ENCODE measurements at regions not wholly inside any gene's neighbourhood (a gene's known extent, or its start where the extent isn't known, plus 50 kb on each side); places are given as distances from the start of the nearest gene placed in this dataset.

DNA sequence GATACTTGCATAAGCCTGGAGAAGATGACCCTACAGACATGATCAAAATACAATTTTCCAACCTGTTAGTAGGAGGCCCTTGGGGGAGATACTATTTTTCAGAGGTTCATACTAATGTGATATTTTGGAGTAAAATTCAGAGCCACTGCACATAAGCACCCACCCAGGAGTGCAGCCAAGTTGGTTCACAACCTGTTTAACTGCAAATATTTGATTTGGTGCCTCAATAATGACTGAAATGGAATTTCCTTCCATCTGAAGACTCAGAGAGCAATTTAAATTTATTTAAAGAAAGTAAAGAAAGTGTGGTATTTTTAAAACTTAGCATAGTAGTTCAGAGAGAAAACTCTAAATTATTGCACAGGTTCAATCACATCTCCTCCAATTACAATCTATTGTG, 77.5 kb upstream of the FBN2 start:
- ChIA-PET POLR2A (no interaction called here), CTCF (ENCODE audit: low intra/inter-chr PET ratio, low total read pairs) (no interaction called here)
- Histone ChIP-seq H3K27ac (ENCODE audit: extremely low read length, insufficient read depth, low read length) (no peak overlapping the region), H3K9me3 (ENCODE audit: low read length) (no peaks in the 10 kb centered on the region), H2AFZ (ENCODE audit: low read length) (no peak overlapping the region), H3K9ac (ENCODE audit: insufficient read depth, low read depth, low read length) (no peak overlapping the region), H4K20me1 (ENCODE audit: insufficient read depth, low read length) (no peaks in the 10 kb centered on the region), H3K4me3 (replicated peaks in 1 of 3; ENCODE audit: insufficient read depth in 1 of 3, low read depth in 2 of 3, low read length in 3 of 3) (no peak overlapping the region), H3K27me3 (ENCODE audit: control insufficient read depth in 1 of 2, insufficient read depth in 2 of 2, low read length in 2 of 2) (no peaks in the 10 kb centered on the region), H3K36me3 (replicated peaks in 1 of 2; ENCODE audit: control insufficient read depth in 1 of 2, insufficient read depth in 2 of 2, low read length in 2 of 2) (no peaks in the 10 kb centered on the region), H3K4me2 (ENCODE audit: low read depth, low read length) (no peak overlapping the region), H3K79me2 (ENCODE audit: insufficient read depth, low read length) (no peaks in the 10 kb centered on the region), H3K4me1 (ENCODE audit: insufficient read depth, low read length) (no peaks in the 10 kb centered on the region)
- DNase-seq (ENCODE audit: low spot score) (no peak), ATAC-seq (no peak), FAIRE-seq (no peak)
- no TSS peak for BruUV-seq (replicated peaks)
- intact Hi-C loops (cut with micrococcal nuclease; ENCODE audit: unreplicated experiment) (no loop called here), in situ Hi-C loops (cut with HindIII; ENCODE audit: extremely low pct_ligation_motif_present, low pct_unique_long_range_greater_than_20kb) (no loop called here)
- TF ChIP-seq LCORL (IDR thresholded peaks at IDR 0.05) = no peak
- TF ChIP-seq LCORL (CRISPR knock-in tag; IDR thresholded peaks at IDR 0.05) = no peak
- TF ChIP-seq ZNF777 (CRISPR knock-in tag; IDR thresholded peaks at IDR 0.05) = no peak
- TF ChIP-seq ZNF3 (CRISPR knock-in tag; IDR thresholded peaks at IDR 0.05) = no peak
- TF ChIP-seq NR3C1 (CRISPR knock-in tag; IDR thresholded peaks at IDR 0.05) = no peak
- no peak for TF ChIP-seq ZNF251 (CRISPR knock-in tag; IDR thresholded peaks at IDR 0.05)
- no peak for TF ChIP-seq FOSL2 (CRISPR knock-in tag; IDR thresholded peaks at IDR 0.05)
- TF ChIP-seq SNAI1 (CRISPR knock-in tag; IDR thresholded peaks at IDR 0.05; ENCODE audit: borderline replicate concordance) = no peak
- TF ChIP-seq, protein P1, sequence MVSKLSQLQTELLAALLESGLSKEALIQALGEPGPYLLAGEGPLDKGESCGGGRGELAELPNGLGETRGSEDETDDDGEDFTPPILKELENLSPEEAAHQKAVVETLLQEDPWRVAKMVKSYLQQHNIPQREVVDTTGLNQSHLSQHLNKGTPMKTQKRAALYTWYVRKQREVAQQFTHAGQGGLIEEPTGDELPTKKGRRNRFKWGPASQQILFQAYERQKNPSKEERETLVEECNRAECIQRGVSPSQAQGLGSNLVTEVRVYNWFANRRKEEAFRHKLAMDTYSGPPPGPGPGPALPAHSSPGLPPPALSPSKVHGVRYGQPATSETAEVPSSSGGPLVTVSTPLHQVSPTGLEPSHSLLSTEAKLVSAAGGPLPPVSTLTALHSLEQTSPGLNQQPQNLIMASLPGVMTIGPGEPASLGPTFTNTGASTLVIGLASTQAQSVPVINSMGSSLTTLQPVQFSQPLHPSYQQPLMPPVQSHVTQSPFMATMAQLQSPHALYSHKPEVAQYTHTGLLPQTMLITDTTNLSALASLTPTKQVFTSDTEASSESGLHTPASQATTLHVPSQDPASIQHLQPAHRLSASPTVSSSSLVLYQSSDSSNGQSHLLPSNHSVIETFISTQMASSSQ (IDR thresholded peaks at IDR 0.05; ENCODE audit: low read depth) = no peak
- TF ChIP-seq, protein P1 (CRISPR knock-in tag; IDR thresholded peaks at IDR 0.05; ENCODE audit: borderline replicate concordance) = no peak
- TF ChIP-seq ZNF782 (CRISPR knock-in tag; IDR thresholded peaks at IDR 0.05; ENCODE audit: borderline replicate concordance) = no peak
- TF ChIP-seq ETV6 (CRISPR knock-in tag; conservative IDR thresholded peaks at IDR 0.05) = no peak
- no peak for TF ChIP-seq ZNF550 (CRISPR knock-in tag; IDR thresholded peaks at IDR 0.05; ENCODE audit: borderline replicate concordance)
- no peak for TF ChIP-seq GPN1 (CRISPR knock-in tag; IDR thresholded peaks at IDR 0.05; ENCODE audit: borderline replicate concordance)
- TF ChIP-seq ZBTB21 (CRISPR knock-in tag; IDR thresholded peaks at IDR 0.05) = no peak
- TF ChIP-seq ZNF713 (CRISPR knock-in tag; IDR thresholded peaks at IDR 0.05) = no peak
- no peak for TF ChIP-seq ZNF564 (CRISPR knock-in tag; IDR thresholded peaks at IDR 0.05)
- TF ChIP-seq ZNF747 (CRISPR knock-in tag; IDR thresholded peaks at IDR 0.05; ENCODE audit: borderline replicate concordance) = no peak
- no peak for TF ChIP-seq ZNF558 (CRISPR knock-in tag; IDR thresholded peaks at IDR 0.05; ENCODE audit: borderline replicate concordance)
- TF ChIP-seq CREM (IDR thresholded peaks at IDR 0.05) = no peak
- TF ChIP-seq CREM (CRISPR knock-in tag; IDR thresholded peaks at IDR 0.05) = no peak
- TF ChIP-seq, protein P2, sequence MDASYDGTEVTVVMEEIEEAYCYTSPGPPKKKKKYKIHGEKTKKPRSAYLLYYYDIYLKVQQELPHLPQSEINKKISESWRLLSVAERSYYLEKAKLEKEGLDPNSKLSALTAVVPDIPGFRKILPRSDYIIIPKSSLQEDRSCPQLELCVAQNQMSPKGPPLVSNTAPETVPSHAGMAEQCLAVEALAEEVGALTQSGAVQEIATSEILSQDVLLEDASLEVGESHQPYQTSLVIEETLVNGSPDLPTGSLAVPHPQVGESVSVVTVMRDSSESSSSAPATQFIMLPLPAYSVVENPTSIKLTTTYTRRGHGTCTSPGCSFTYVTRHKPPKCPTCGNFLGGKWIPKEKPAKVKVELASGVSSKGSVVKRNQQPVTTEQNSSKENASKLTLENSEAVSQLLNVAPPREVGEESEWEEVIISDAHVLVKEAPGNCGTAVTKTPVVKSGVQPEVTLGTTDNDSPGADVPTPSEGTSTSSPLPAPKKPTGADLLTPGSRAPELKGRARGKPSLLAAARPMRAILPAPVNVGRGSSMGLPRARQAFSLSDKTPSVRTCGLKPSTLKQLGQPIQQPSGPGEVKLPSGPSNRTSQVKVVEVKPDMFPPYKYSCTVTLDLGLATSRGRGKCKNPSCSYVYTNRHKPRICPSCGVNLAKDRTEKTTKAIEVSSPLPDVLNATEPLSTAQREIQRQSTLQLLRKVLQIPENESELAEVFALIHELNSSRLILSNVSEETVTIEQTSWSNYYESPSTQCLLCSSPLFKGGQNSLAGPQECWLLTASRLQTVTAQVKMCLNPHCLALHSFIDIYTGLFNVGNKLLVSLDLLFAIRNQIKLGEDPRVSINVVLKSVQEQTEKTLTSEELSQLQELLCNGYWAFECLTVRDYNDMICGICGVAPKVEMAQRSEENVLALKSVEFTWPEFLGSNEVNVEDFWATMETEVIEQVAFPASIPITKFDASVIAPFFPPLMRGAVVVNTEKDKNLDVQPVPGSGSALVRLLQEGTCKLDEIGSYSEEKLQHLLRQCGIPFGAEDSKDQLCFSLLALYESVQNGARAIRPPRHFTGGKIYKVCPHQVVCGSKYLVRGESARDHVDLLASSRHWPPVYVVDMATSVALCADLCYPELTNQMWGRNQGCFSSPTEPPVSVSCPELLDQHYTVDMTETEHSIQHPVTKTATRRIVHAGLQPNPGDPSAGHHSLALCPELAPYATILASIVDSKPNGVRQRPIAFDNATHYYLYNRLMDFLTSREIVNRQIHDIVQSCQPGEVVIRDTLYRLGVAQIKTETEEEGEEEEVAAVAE (CRISPR knock-in tag; IDR thresholded peaks at IDR 0.05; ENCODE audit: borderline replicate concordance) = no peak

Measured in HepG2 (cell line).